ENCODE measurements at regions not wholly inside any gene's neighbourhood (a gene's known extent, or its start where the extent isn't known, plus 50 kb on each side); places are given as distances from the start of the nearest gene placed in this dataset.
"Not testable (repeated sequence)": the region's sequence is repeated elsewhere in the genome, so short reads cannot be mapped to it uniquely, and the experiment has no call there.

- no peak for DNase-seq
These were observed 109.3 kb upstream of the MDFIC start for GRCh38 chr7:114812570-114812969.

GRCh38 chr7:114813624-114814023 is 108.3 kb upstream of the MDFIC start:
- no peak for DNase-seq

- DNase-seq: not testable (repeated sequence)
These were observed 104.9 kb upstream of the MDFIC start for GRCh38 chr7:114817036-114817435.

- DNase-seq: no peak
These were observed 103.4 kb upstream of the MDFIC start for GRCh38 chr7:114818501-114818900.

GRCh38 chr7:114819616-114820362 is 102.1 kb upstream of the MDFIC start:
- no peak for DNase-seq

- DNase-seq: no peak
These were observed 100.6 kb upstream of the MDFIC start for GRCh38 chr7:114821030-114821900.

GRCh38 chr7:114822131-114822530 is 99.8 kb upstream of the MDFIC start:
- no peak for DNase-seq

GRCh38 chr7:114822844-114823243 is 99.0 kb upstream of the MDFIC start:
- DNase-seq: no peak

- DNase-seq: no peak
These were observed 98.6 kb upstream of the MDFIC start for GRCh38 chr7:114823290-114823689.

- no peak for DNase-seq
These were observed 96.4 kb upstream of the MDFIC start for GRCh38 chr7:114825423-114825951.

GRCh38 chr7:114830952-114831351 is 90.9 kb upstream of the MDFIC start:
- no peak for DNase-seq

GRCh38 chr7:114832906-114833595 is 88.8 kb upstream of the MDFIC start:
- DNase-seq: no peak

- DNase-seq: no peak
These were observed 86.6 kb upstream of the MDFIC start for GRCh38 chr7:114835303-114835702.

- no peak for DNase-seq
These were observed 86.0 kb upstream of the MDFIC start for GRCh38 chr7:114835861-114836260.

GRCh38 chr7:114842551-114843065 is 79.3 kb upstream of the MDFIC start:
- DNase-seq: no peak

- no peak for DNase-seq
These were observed 78.8 kb upstream of the MDFIC start for GRCh38 chr7:114843102-114843501.

GRCh38 chr7:114851406-114852061 is 70.4 kb upstream of the MDFIC start:
- DNase-seq: no peak

- DNase-seq: peak; percentile 53
These were observed 69.6 kb upstream of the MDFIC start for GRCh38 chr7:114852293-114852692.

- DNase-seq: no peak
These were observed 68.7 kb upstream of the MDFIC start for GRCh38 chr7:114853189-114853588.

- DNase-seq: no peak
These were observed 67.5 kb upstream of the MDFIC start for GRCh38 chr7:114854369-114854768.

GRCh38 chr7:114856625-114857024 is 65.3 kb upstream of the MDFIC start:
- DNase-seq: no peak

- DNase-seq: no peak
These were observed 64.3 kb upstream of the MDFIC start for GRCh38 chr7:114857605-114858004.

GRCh38 chr7:114859477-114859876 is 62.4 kb upstream of the MDFIC start:
- DNase-seq: no peak
